LNCAP (cell line): ENCODE measurements at regions not wholly inside any gene's neighbourhood (a gene's known extent, or its start where the extent isn't known, plus 50 kb on each side); places are given as distances from the start of the nearest gene placed in this dataset.

Experiments used
- TF ChIP-seq, protein P1 (sequence below): fragments of 450-650 bp; IDR thresholded peaks from 2 replicates; pipeline ENCODE4 v1.5.1; 2017; ENCODE audit warnings: mild to moderate bottlenecking

DNA sequence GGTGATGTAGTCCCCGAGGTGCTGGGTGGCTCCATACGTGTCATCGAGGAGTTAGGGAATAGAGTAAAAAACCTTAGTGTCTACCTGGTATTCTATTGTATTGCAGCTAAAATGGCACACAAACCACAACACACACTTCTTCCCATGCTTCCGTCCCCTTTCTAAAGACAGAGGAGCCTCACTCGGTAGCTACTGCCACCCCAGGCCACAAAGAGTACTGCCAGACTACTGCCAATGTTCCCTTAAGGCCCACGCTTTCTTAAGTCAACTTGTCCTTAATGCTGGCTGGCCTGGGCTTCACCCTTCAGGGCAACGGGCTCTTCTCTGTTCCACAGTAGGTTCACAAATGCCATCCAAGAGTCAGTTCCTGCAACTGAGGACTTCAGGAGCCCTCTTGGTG lies 673.0 kb downstream of the ELAVL2 start:
- TF ChIP-seq, protein P1, sequence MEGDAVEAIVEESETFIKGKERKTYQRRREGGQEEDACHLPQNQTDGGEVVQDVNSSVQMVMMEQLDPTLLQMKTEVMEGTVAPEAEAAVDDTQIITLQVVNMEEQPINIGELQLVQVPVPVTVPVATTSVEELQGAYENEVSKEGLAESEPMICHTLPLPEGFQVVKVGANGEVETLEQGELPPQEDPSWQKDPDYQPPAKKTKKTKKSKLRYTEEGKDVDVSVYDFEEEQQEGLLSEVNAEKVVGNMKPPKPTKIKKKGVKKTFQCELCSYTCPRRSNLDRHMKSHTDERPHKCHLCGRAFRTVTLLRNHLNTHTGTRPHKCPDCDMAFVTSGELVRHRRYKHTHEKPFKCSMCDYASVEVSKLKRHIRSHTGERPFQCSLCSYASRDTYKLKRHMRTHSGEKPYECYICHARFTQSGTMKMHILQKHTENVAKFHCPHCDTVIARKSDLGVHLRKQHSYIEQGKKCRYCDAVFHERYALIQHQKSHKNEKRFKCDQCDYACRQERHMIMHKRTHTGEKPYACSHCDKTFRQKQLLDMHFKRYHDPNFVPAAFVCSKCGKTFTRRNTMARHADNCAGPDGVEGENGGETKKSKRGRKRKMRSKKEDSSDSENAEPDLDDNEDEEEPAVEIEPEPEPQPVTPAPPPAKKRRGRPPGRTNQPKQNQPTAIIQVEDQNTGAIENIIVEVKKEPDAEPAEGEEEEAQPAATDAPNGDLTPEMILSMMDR, result no peak; the same call in 1 of the 2 replicates

DNA sequence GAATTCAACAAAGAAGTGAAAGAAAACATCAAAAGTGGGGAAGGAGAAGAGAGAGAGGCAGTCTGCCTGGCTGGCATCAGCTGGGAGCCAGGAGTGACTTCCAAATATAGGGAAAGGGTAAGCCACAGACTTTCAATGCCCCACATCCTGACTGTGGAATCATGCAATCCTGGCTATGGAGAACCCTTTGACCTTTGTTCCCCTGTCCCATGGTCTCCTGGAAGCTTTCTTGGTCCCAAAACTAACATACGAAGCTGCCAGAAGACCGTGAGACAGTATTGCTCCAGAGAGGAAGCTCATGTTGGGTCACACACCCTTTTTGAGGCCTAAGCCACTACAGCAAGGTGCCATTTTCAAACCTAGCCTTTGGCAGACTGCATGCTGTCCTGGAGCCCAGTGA lies 665.5 kb downstream of the ELAVL2 start:
- TF ChIP-seq, protein P1, result no peak

DNA sequence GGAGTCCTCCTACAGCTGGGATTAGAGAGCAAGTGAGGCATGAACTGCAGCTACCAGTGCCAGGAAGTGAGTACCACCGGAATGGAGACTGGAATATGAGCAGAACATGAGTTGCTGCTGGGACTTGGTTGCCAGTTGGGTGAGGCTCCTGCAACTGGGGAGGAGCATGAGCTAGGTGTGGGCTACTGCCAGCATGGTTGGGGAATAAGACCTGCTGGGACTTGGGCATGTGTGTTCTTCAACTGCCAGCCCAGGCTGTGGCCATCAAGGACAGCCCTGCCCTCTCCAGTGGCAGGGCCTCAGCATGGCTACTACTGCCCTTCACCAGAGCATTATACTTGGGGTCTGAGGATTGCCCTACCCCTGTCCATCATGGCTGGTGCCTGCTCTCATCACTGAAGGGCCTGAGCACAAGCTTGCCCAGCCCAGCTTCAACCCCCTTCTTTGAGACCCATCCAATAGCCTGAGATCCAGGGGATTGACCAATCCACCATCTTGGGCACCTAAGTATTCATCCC lies 665.0 kb downstream of the ELAVL2 start:
- TF ChIP-seq, protein P1, result no peak

DNA sequence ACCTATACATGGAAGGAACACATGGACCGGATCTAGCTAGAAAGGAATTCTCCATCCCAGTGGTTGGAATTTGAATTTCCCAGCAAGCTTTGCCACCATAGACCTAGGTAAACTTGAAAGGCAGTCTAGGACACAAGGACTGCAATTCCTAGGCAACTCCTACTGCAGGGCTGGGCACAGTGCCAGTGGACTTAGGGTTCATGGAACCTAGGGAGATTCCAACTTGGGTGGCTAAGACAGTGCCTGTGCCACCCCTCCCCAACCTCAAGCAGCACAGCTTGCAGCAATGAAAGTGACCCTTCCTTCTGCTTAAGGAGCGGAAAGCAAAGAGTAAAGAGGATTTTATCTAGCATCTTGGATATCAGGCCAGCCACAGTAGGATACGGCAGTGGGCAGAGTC lies 663.3 kb downstream of the ELAVL2 start:
- TF ChIP-seq, protein P1, result no peak

DNA sequence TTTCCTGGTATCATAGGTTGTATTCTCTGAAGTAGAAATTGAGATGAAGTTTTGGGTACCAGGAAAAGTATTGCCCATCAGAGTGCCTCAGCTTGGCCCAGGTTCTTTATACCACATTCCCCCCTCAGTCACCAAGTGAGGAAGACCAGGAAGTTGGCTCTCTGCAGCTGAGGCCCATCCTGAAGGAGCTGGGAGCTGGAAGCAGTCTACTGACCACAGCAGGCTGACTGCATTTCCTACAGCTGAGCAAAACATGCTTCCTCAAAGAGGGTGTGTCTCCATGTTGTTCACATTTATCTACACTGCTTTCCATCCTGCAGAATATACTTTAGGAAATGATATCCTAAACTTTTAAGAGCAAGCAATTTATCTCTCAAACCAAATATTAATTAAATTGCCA lies 654.6 kb downstream of the ELAVL2 start:
- TF ChIP-seq, protein P1, result no peak

DNA sequence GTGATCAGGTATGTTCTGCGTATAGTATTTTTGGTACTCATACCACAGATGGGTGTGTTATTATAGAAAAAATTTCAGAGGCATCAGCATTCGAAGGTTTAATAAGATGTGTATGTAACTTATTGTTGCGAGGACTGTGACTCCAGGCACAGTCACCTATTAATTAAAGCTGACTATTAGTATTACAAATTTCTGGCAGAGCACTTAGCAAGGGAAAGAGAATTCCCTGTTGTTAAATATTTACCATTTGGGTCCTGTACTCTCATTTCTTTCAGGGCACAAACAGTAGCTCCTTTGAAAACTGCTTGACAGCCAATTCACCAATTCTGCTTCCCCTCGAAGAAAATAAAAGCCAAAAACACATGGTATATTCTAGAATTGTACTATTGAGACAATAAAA lies 653.8 kb downstream of the ELAVL2 start:
- TF ChIP-seq, protein P1, result no peak

DNA sequence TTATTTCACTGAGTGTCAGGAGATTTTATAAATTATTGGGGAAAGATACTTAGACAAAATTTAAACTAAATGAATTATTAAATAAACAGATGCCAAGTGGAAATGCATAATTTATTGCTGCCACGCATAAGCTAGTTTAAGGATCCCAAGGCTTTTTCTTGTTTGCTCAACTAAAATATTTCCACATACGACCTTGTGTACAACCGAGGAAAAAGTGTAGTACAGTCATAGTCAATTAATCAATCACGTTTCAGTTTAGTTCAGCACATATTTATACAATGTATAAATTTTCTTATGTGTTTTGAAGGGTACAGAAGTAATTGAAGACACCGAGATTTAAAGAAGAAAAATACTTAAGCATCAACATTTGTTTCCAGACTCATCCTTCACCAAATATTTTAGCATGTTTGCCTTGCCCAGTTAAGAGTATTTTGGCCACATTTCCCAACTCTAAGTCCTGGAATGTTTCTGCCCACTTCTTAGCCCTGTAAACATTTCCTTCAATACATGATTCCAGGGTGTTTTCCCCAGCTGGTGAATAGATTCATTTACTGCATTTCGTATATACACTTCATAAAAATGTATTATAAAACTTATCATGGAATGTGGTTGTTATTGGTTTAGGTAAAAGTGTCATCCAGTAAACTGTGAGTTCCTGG lies 652.9 kb downstream of the ELAVL2 start:
- TF ChIP-seq, protein P1, result no peak

DNA sequence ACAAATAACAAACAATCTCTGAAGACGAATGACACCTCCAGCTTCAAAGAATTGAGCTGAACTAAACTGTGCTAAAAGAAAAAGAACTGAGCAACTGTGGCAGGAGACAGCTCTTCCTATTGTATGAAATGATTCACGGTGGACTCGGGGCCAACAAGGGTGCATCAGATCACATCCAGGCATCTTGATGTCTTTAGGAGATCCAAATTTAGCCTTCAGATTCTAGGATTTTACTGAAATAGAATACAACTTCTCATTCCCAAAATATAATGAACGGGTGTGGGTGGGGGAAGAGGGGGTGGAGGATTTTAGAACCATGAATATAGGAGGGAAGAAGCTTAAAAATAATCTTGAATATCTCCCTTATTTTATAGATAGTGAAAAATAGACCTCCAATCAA lies 631.8 kb downstream of the ELAVL2 start:
- TF ChIP-seq, protein P1, result no peak
